Right lobe of liver (tissue), 4 donors: ENCODE measurements at regions not wholly inside any gene's neighbourhood (a gene's known extent, or its start where the extent isn't known, plus 50 kb on each side); places are given as distances from the start of the nearest gene placed in this dataset.

ENCODE experiments used
- CTCF ChIP-seq, 4 donors: fragments of 200-600 bp in 3 of 4; fragments of 450-650 bp in 1 of 4; IDR thresholded peaks; one replicate each; pipeline versions ENCODE4 v1.5.1 to v1.8.0; 2016 to 2022; ENCODE audit warnings: antibody characterized with exemption in 4 of 4, mild to moderate bottlenecking in 2 of 4
- POLR2A ChIP-seq: fragments of 450-650 bp; IDR thresholded peaks from one replicate; pipeline ENCODE4 v1.6.1; 2017; ENCODE audit warnings: antibody characterized with exemption, mild to moderate bottlenecking
- donor health status: DM: no; HTN: no; CAD: no.
- donor health status: DM: no; HTN: no; CAD: no.
- donor health status: DM: no; HTN: yes; CAD: no.

- TF ChIP-seq CTCF (IDR thresholded peaks at IDR 0.05) (no peak), POLR2A (no peak)
Observed at GRCh38 chr3:82093641-82094040, 332.2 kb upstream of the GBE1 start.
